Endothelial cell (in vitro differentiated cells): ENCODE measurements at regions not wholly inside any gene's neighbourhood (a gene's known extent, or its start where the extent isn't known, plus 50 kb on each side); places are given as distances from the start of the nearest gene placed in this dataset.
"Not testable (repeated sequence)": the region's sequence is repeated elsewhere in the genome, so short reads cannot be mapped to it uniquely, and the experiment has no call there.

ENCODE experiments used
- DNase-seq: peaks from one replicate; pipeline ENCODE4 v3.0.0; 2021; ENCODE audit warnings: low spot score
- H3K27ac Mint-ChIP-seq: one replicate; pipeline ENCODE4 v1.8.0; 2021; ENCODE audit warnings: mixed read lengths, inconsistent platforms; ENCODE audit not compliant: unreplicated experiment
- H3K27me3 Mint-ChIP-seq: one replicate; pipeline ENCODE4 v1.8.0; 2021; ENCODE audit warnings: mild to moderate bottlenecking, moderate library complexity, mixed read lengths, inconsistent platforms; ENCODE audit not compliant: unreplicated experiment
- H3K36me3 Mint-ChIP-seq: one replicate; pipeline ENCODE4 v1.8.0; 2021; ENCODE audit warnings: mild to moderate bottlenecking, low read depth, mixed read lengths, inconsistent platforms; ENCODE audit not compliant: unreplicated experiment
- H3K4me1 Mint-ChIP-seq: one replicate; pipeline ENCODE4 v1.8.0; 2021; ENCODE audit warnings: mild to moderate bottlenecking, mixed read lengths, inconsistent platforms; ENCODE audit not compliant: unreplicated experiment
- H3K4me3 Mint-ChIP-seq: one replicate; pipeline ENCODE4 v1.8.0; 2021; ENCODE audit warnings: mild to moderate bottlenecking, mixed read lengths, inconsistent platforms; ENCODE audit not compliant: unreplicated experiment
- H3K9me3 Mint-ChIP-seq: one replicate; pipeline ENCODE4 v1.8.0; 2021; ENCODE audit warnings: mixed read lengths, inconsistent platforms; ENCODE audit not compliant: unreplicated experiment
- CTCF ChIP-seq: fragments of 200-600 bp; sonication (generic); IDR thresholded peaks from one replicate; pipeline ENCODE4 v1.5.0; 2021; ENCODE audit warnings: antibody characterized with exemption; ENCODE audit not compliant: unreplicated experiment

- Mint-ChIP-seq H3K27me3 (peaks cover 3% of the 10 kb centered on the region), H3K9me3 (no peaks in the 10 kb centered on the region), H3K27ac (no peak overlapping the region), H3K36me3 (no peaks in the 10 kb centered on the region), H3K4me3 (no peak overlapping the region), H3K4me1 (no peaks in the 10 kb centered on the region)
- no peak for DNase-seq
- no peak for TF ChIP-seq CTCF
These were observed 1103.2 kb upstream of the ALCAM start for GRCh38 chr3:104263477-104263876.

- H3K36me3 Mint-ChIP-seq, DNase-seq, H3K27ac Mint-ChIP-seq, H3K27me3 Mint-ChIP-seq, H3K4me1 Mint-ChIP-seq, H3K4me3 Mint-ChIP-seq, H3K9me3 Mint-ChIP-seq: not testable (repeated sequence)
These were observed 1100.5 kb upstream of the ALCAM start for GRCh38 chr3:104266219-104266618.

- H3K36me3 Mint-ChIP-seq: no peaks in the 10 kb centered on the region
- no peaks in the 10 kb centered on the region for H3K9me3 Mint-ChIP-seq
- no peak for DNase-seq
- no peak for TF ChIP-seq CTCF
- H3K27ac Mint-ChIP-seq: no peak overlapping the region
- H3K4me3 Mint-ChIP-seq: no peak overlapping the region
- H3K27me3 Mint-ChIP-seq: peaks cover 3% of the 10 kb centered on the region
- no peaks in the 10 kb centered on the region for H3K4me1 Mint-ChIP-seq
These were observed 1096.9 kb upstream of the ALCAM start for GRCh38 chr3:104269771-104270170.

- no peaks in the 10 kb centered on the region for H3K36me3 Mint-ChIP-seq
- peak; percentile 82 for TF ChIP-seq CTCF
- no peaks in the 10 kb centered on the region for H3K27me3 Mint-ChIP-seq
- no peaks in the 10 kb centered on the region for H3K9me3 Mint-ChIP-seq
- H3K4me1 Mint-ChIP-seq: no peaks in the 10 kb centered on the region
- no peak for DNase-seq
- no peak overlapping the region for H3K27ac Mint-ChIP-seq
- no peak overlapping the region for H3K4me3 Mint-ChIP-seq
These were observed 1093.6 kb upstream of the ALCAM start for GRCh38 chr3:104273046-104273649.

GRCh38 chr3:104275199-104275598 is 1091.5 kb upstream of the ALCAM start:
- H3K36me3 Mint-ChIP-seq: no peaks in the 10 kb centered on the region
- no peak overlapping the region for H3K4me3 Mint-ChIP-seq
- H3K4me1 Mint-ChIP-seq: no peaks in the 10 kb centered on the region
- no peak for TF ChIP-seq CTCF
- no peak for DNase-seq
- H3K27ac Mint-ChIP-seq: no peak overlapping the region
- H3K9me3 Mint-ChIP-seq: no peaks in the 10 kb centered on the region
- no peaks in the 10 kb centered on the region for H3K27me3 Mint-ChIP-seq

GRCh38 chr3:104279617-104280016 is 1087.1 kb upstream of the ALCAM start:
- Mint-ChIP-seq H3K4me3 (no peak overlapping the region), H3K27me3 (no peaks in the 10 kb centered on the region), H3K4me1 (no peaks in the 10 kb centered on the region), H3K27ac (no peak overlapping the region), H3K36me3 (no peaks in the 10 kb centered on the region), H3K9me3 (no peaks in the 10 kb centered on the region)
- DNase-seq: no peak
- no peak for TF ChIP-seq CTCF
